Neural cell (in vitro differentiated cells): ENCODE measurements at regions not wholly inside any gene's neighbourhood (a gene's known extent, or its start where the extent isn't known, plus 50 kb on each side); places are given as distances from the start of the nearest gene placed in this dataset.
"Not testable (repeated sequence)": the region's sequence is repeated elsewhere in the genome, so short reads cannot be mapped to it uniquely, and the experiment has no call there.

Source experiments
- H2AFZ ChIP-seq: fragments of 200-600, 300-800 bp; sonication (generic), shearing (Covaris generic); 2 replicates; pipeline ENCODE4 v1.6.0; 2014; ENCODE audit warnings: low read depth, mild to moderate bottlenecking, antibody characterized with exemption, low read length, moderate library complexity
- H3F3A ChIP-seq: fragments of 200-600 bp; shearing (Covaris generic); 2 replicates; pipeline ENCODE4 v1.6.1; 2016; ENCODE audit warnings: mild to moderate bottlenecking, moderate library complexity, mixed read lengths, antibody characterized with exemption, low read length; ENCODE audit not compliant: insufficient read depth, poor library complexity, severe bottlenecking
- H3K27ac ChIP-seq: fragments of 200-600, 300-800 bp; sonication (generic), shearing (Covaris generic); 2 replicates; pipeline ENCODE4 v1.5.1; 2014; ENCODE audit warnings: mild to moderate bottlenecking, low read length, moderate library complexity
- H3K27me3 ChIP-seq: fragments of 300-800, 200-600 bp; sonication (generic), shearing (Covaris generic); 2 replicates; pipeline ENCODE4 v1.6.0; 2014; ENCODE audit warnings: mild to moderate bottlenecking, low read depth, low read length, moderate library complexity; ENCODE audit not compliant: insufficient read depth
- H3K36me3 ChIP-seq: fragments of 300-800, 200-600 bp; sonication (generic), shearing (Covaris generic); 2 replicates; pipeline ENCODE4 v1.5.1; 2014; ENCODE audit warnings: mild to moderate bottlenecking, antibody characterized with exemption, low read length, moderate library complexity; ENCODE audit not compliant: insufficient read depth
- H3K4me2 ChIP-seq: fragments of 300-800, 200-600 bp; sonication (generic), shearing (Covaris generic); 2 replicates; pipeline ENCODE4 v1.6.0; 2014; ENCODE audit warnings: mild to moderate bottlenecking, low read length
- H3K4me3 ChIP-seq: fragments of 300-800, 200-600 bp; sonication (generic), shearing (Covaris generic); 2 replicates; pipeline ENCODE4 v1.5.1; 2014; ENCODE audit warnings: mild to moderate bottlenecking, low read length, moderate library complexity
- H3K79me2 ChIP-seq: fragments of 200-600 bp; shearing (Covaris generic); replicated peaks from 2 replicates; pipeline ENCODE4 v1.6.0; 2014; ENCODE audit warnings: mild to moderate bottlenecking, low read length, moderate library complexity; ENCODE audit not compliant: insufficient read depth
- H3K9ac ChIP-seq: fragments of 300-800, 200-600 bp; sonication (generic), shearing (Covaris generic); 2 replicates; pipeline ENCODE4 v1.6.1; 2016; ENCODE audit warnings: mild to moderate bottlenecking, low read length, mixed read lengths
- H3K9me2 ChIP-seq: fragments of 200-600 bp; shearing (Covaris generic); 2 replicates; pipeline ENCODE4 v1.6.1; 2016; ENCODE audit warnings: mild to moderate bottlenecking, low read length, mixed read lengths; ENCODE audit not compliant: insufficient read depth
- H3K9me3 ChIP-seq: fragments of 200-600, 300-800 bp; sonication (generic), shearing (Covaris generic); 2 replicates; pipeline ENCODE4 v1.6.1; 2016; ENCODE audit warnings: mild to moderate bottlenecking, mixed run types, low read length, moderate library complexity, mixed read lengths
- H4K20me1 ChIP-seq: fragments of 200-600 bp; shearing (Covaris generic); 2 replicates; pipeline ENCODE4 v1.6.1; 2016; ENCODE audit warnings: mild to moderate bottlenecking, mixed run types; ENCODE audit not compliant: insufficient read depth
- EZH2 ChIP-seq: fragments of 200-600, 300-800 bp; shearing (Covaris generic), sonication (generic); IDR thresholded peaks from 2 replicates; pipeline ENCODE4 v1.6.1; 2014; ENCODE audit warnings: antibody characterized with exemption, low read length, borderline replicate concordance, mild to moderate bottlenecking; ENCODE audit not compliant: insufficient read depth, poor library complexity, severe bottlenecking
- SMC3 ChIP-seq: fragments of 450-650 bp; conservative IDR thresholded peaks from 2 replicates; pipeline ENCODE4 v1.6.1; 2014; ENCODE audit warnings: antibody characterized with exemption, mild to moderate bottlenecking, moderate library complexity; ENCODE audit not compliant: poor library complexity

- H3F3A ChIP-seq = no peaks in the 10 kb centered on the region
- H3K9me2 ChIP-seq = no peaks in the 10 kb centered on the region
- H3K79me2 ChIP-seq = no peaks in the 10 kb centered on the region
- H3K4me2 ChIP-seq = no peak overlapping the region
- no peak overlapping the region for H3K27ac ChIP-seq
- no peak overlapping the region for H3K4me3 ChIP-seq
- no peaks in the 10 kb centered on the region for H3K27me3 ChIP-seq
- no peak overlapping the region for H3K9ac ChIP-seq
- H3K9me3 ChIP-seq = no peaks in the 10 kb centered on the region
- no peaks in the 10 kb centered on the region for H3K36me3 ChIP-seq
- H4K20me1 ChIP-seq = no peaks in the 10 kb centered on the region
- TF ChIP-seq EZH2 (no peak), SMC3 (no peak)
- no peak overlapping the region for H2AFZ ChIP-seq
Measured at GRCh38 chr17:64723781-64724180, 61.7 kb upstream of the SMURF2 start.

GRCh38 chr17:64721556-64721955 is 59.4 kb upstream of the SMURF2 start:
- H3K36me3 ChIP-seq, H3K9ac ChIP-seq, H3K9me2 ChIP-seq, H3K4me3 ChIP-seq, H3F3A ChIP-seq, H3K9me3 ChIP-seq, H2AFZ ChIP-seq, H3K27ac ChIP-seq, H3K4me2 ChIP-seq, H3K27me3 ChIP-seq, H4K20me1 ChIP-seq, H3K79me2 ChIP-seq: not testable (repeated sequence)

- not testable (repeated sequence) for H3K36me3 ChIP-seq, H3K79me2 ChIP-seq, H3K27ac ChIP-seq, H3K27me3 ChIP-seq, H2AFZ ChIP-seq, H3K4me2 ChIP-seq, H3K9me3 ChIP-seq, H3K9me2 ChIP-seq, H3K4me3 ChIP-seq, H4K20me1 ChIP-seq, H3K9ac ChIP-seq, H3F3A ChIP-seq
Measured at GRCh38 chr17:64720253-64720652, 58.1 kb upstream of the SMURF2 start.

- not testable (repeated sequence) for H3K4me3 ChIP-seq, H3K27ac ChIP-seq
Measured at GRCh38 chr17:64719517-64719916, 57.4 kb upstream of the SMURF2 start.

GRCh38 chr17:64718816-64719215 is 56.7 kb upstream of the SMURF2 start:
- H3K9ac ChIP-seq, H3K9me3 ChIP-seq, H4K20me1 ChIP-seq, H3K27me3 ChIP-seq, H3K9me2 ChIP-seq, H3F3A ChIP-seq, H3K79me2 ChIP-seq, H2AFZ ChIP-seq, H3K36me3 ChIP-seq, H3K4me3 ChIP-seq, H3K4me2 ChIP-seq, H3K27ac ChIP-seq: not testable (repeated sequence)

More at GRCh38 chr17:64719517-64719916, 57.4 kb upstream of the SMURF2 start:
- H3K36me3 ChIP-seq, H4K20me1 ChIP-seq, H3K79me2 ChIP-seq, H3K27me3 ChIP-seq, H3F3A ChIP-seq, H3K9ac ChIP-seq, H3K9me3 ChIP-seq, H3K9me2 ChIP-seq, H3K4me2 ChIP-seq, H2AFZ ChIP-seq: not testable (repeated sequence)
